ENCODE measurements at regions not wholly inside any gene's neighbourhood (a gene's known extent, or its start where the extent isn't known, plus 50 kb on each side); places are given as distances from the start of the nearest gene placed in this dataset.

DNA sequence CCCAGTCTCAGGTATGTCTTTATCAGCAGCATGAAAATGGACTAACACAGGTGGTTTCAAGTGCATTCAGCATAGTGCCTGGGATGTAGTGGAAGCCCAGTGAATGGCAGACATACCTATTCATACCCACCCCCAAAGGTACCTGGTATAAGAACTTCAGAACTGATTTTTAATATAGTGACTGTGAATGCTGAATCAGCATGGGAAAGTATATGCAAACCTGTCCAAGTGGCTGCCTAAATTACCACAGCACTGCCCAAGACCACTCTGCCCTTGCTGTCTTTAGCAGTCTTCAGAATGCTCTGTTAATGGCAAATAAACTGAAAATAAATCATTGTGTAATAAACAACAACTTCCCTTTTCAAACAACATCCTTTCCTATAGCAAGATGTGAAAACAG lies 312.1 kb downstream of the GPAM start:
- no peak overlapping the region for H3K27ac ChIP-seq
- no peak for DNase-seq
- H3K9me3 ChIP-seq = no peaks in the 10 kb centered on the region
- no peak overlapping the region for H3K4me3 ChIP-seq
- no peaks in the 10 kb centered on the region for H3K4me1 ChIP-seq
- TF ChIP-seq, protein P1, sequence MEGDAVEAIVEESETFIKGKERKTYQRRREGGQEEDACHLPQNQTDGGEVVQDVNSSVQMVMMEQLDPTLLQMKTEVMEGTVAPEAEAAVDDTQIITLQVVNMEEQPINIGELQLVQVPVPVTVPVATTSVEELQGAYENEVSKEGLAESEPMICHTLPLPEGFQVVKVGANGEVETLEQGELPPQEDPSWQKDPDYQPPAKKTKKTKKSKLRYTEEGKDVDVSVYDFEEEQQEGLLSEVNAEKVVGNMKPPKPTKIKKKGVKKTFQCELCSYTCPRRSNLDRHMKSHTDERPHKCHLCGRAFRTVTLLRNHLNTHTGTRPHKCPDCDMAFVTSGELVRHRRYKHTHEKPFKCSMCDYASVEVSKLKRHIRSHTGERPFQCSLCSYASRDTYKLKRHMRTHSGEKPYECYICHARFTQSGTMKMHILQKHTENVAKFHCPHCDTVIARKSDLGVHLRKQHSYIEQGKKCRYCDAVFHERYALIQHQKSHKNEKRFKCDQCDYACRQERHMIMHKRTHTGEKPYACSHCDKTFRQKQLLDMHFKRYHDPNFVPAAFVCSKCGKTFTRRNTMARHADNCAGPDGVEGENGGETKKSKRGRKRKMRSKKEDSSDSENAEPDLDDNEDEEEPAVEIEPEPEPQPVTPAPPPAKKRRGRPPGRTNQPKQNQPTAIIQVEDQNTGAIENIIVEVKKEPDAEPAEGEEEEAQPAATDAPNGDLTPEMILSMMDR (IDR thresholded peaks at IDR 0.05) = no peak
- TF ChIP-seq POLR2A (IDR thresholded peaks at IDR 0.05) = no peak
- H3K27me3 ChIP-seq = no peaks in the 10 kb centered on the region
- intact Hi-C loops (cut with DNase I; ENCODE audit: low total_unique reads) = no loop called here
- H3K36me3 ChIP-seq = no peaks in the 10 kb centered on the region

DNA sequence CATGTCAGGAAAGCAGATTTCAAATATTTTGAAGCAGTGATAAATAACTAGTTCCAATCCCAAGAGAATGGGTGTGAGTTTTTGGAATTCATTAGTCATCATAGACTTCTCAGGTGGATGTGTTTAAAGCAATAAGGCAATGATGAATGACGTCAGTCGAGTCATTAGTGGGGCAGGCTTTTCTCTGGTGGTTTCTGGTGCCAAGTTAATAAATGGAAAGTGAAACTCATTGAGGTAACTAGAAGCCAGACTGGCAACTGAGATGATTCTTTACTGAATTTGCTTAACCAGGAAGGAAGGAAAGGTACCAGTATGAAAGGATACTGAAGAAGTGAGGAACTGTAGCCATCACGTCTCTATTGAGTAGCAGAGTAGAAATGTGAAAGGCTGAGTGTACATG lies 311.0 kb downstream of the GPAM start:
- Histone ChIP-seq H3K9me3 (no peaks in the 10 kb centered on the region), H3K4me3 (no peak overlapping the region), H3K27ac (no peak overlapping the region), H3K36me3 (no peaks in the 10 kb centered on the region), H3K4me1 (no peaks in the 10 kb centered on the region), H3K27me3 (no peaks in the 10 kb centered on the region)
- intact Hi-C loops (cut with DNase I; ENCODE audit: low total_unique reads) = no loop called here
- no peak for TF ChIP-seq POLR2A (IDR thresholded peaks at IDR 0.05)
- TF ChIP-seq, protein P1 (IDR thresholded peaks at IDR 0.05) = no peak
- no peak for DNase-seq

DNA sequence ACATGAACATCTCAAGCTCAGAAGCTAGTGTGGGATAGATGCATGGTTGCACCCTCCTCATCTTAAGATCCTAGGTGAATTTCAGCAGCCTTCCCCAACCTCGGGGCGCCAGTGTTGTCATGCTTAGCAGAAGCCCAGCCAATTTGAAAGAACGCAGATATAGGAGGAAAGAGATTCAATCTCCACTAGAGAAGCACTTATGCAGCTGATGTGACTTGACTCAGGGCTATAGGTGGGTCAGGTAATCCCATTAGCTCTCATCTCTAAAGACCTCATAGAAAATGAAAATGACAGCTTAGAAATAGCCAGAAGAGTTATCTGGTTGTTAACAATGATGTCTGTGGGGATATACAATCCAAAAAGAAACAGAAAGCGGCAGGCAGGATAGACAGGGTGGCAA lies 310.5 kb downstream of the GPAM start:
- TF ChIP-seq POLR2A (IDR thresholded peaks at IDR 0.05) = no peak
- TF ChIP-seq, protein P1 (IDR thresholded peaks at IDR 0.05) = no peak
- H3K4me3 ChIP-seq = no peak overlapping the region
- no peak for DNase-seq
- no peak overlapping the region for H3K27ac ChIP-seq
- H3K9me3 ChIP-seq = no peaks in the 10 kb centered on the region
- no peaks in the 10 kb centered on the region for H3K27me3 ChIP-seq
- H3K36me3 ChIP-seq = no peaks in the 10 kb centered on the region
- no peaks in the 10 kb centered on the region for H3K4me1 ChIP-seq
- intact Hi-C loops (cut with DNase I; ENCODE audit: low total_unique reads) = no loop called here

DNA sequence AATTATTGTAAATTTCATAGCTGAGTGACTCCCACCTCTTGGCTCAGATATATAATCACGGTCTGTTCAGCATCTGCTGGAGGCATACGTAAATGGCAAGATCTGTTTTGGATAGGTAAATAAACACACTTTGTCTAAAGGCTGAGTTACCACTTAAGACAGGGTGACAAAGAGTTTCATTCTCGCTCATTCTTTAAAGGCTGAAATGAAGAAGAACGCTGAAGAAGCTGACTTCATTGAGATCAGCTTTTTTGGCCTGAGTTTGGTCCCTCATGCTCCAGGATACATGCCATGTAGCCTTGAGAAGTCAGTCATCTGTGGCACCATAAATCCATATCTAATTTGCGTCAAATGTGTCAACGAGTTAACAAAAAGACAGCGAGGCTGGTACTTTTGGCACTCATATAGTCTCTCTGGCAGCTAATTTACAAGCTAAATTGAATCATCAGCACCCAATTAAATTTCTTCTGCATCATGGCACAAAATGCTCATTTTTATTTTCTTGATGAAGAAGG lies 309.9 kb downstream of the GPAM start:
- H3K4me1 ChIP-seq = no peaks in the 10 kb centered on the region
- intact Hi-C loops (cut with DNase I; ENCODE audit: low total_unique reads) = no loop called here
- no peak overlapping the region for H3K27ac ChIP-seq
- H3K9me3 ChIP-seq = no peaks in the 10 kb centered on the region
- no peaks in the 10 kb centered on the region for H3K27me3 ChIP-seq
- TF ChIP-seq, protein P1 (IDR thresholded peaks at IDR 0.05) = no peak
- TF ChIP-seq POLR2A (IDR thresholded peaks at IDR 0.05) = no peak
- no peak overlapping the region for H3K4me3 ChIP-seq
- no peak for DNase-seq
- no peaks in the 10 kb centered on the region for H3K36me3 ChIP-seq

DNA sequence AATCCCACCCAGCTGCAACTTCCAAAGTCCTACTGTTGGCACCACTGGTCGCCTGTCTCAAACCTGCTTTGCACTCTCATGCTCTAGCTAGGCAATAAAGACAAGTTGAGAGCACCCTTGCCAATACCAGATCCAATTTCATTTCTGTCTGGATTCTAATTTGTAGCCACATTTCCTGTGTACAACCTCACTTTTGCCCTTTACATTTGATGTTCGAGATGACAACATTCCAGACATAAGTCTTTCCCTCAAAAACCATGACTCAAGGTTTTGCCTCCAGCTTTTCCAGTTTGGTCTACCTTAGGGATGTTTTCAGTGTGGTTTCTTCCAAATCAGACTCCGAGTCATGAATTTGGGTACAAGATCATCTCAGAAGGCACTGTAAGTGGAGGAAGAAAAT lies 309.0 kb downstream of the GPAM start:
- Histone ChIP-seq H3K4me1 (no peaks in the 10 kb centered on the region), H3K36me3 (no peaks in the 10 kb centered on the region), H3K27ac (no peak overlapping the region), H3K27me3 (no peaks in the 10 kb centered on the region), H3K4me3 (no peak overlapping the region), H3K9me3 (no peaks in the 10 kb centered on the region)
- DNase-seq = no peak
- intact Hi-C loops (cut with DNase I; ENCODE audit: low total_unique reads) = no loop called here
- TF ChIP-seq, protein P1 (IDR thresholded peaks at IDR 0.05) = no peak
- no peak for TF ChIP-seq POLR2A (IDR thresholded peaks at IDR 0.05)
